ENCODE measurements at regions not wholly inside any gene's neighbourhood (a gene's known extent, or its start where the extent isn't known, plus 50 kb on each side); places are given as distances from the start of the nearest gene placed in this dataset.

DNA sequence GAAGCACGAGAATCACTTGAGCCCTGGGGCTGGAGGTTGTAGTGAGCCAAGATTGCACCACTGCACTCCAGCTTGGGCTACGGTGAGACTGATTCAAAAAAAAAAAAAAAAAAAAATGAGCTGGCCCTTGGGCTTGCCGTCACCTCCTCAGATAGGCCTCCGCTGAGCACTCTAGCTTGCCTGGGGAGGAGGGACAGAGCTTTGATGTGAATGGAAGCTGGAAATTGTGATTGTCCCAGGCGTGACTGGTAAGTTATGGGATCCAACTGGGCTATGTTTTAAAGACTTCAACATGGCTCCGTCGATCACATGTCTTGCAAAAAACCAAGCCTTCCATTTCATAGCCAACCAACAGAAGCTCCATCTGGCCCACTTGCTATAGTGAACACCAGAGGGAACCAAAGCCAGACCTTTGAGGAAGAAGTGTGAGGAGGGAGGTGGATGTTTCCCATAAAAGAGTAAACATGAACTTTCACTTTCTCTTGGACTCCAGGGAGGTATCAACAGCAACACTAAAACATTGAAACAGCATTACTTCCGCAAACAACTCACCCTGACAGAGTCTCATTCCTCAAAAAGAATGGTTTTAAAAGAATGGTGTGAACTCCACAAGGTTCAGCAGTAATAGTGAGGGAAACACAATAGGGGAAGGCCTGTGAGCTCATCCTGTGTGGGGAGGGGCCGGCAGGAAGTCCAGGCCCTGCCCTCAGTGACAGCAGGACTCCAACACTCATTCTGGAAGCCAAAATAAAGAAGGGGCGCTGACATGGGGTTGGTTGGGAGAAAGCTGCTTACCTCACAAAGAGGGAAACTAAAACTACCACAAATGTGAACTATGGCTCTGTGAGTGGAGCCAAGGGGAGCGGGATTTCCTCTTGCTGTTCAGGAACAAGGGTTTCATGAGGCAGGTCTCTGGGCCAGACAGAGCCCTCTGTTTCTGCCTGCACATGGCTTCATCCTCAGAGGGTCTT, 59.2 kb upstream of the IL12A start:
- DNase-seq (ENCODE audit: low read depth) = no peak

DNA sequence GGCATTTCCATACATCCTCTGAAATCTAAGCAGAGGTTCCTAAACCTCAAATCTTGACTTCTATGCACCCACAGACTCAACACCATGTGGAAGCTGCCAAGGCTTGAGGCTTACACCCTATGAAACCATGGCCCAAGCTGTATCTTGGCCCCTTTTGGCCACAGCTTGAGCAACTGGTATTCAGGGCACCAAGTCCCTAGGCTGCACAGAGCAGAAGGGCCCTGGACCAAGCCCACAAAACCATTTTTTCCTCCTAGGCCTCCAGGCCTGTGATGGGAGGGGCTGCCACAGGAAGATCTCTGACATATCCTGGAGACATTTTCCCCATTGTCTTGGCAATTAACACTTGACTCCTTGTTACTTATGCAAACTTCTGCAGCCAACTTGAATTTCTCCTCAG, 54.4 kb upstream of the IL12A start:
- no peak for DNase-seq (ENCODE audit: low read depth)

DNA sequence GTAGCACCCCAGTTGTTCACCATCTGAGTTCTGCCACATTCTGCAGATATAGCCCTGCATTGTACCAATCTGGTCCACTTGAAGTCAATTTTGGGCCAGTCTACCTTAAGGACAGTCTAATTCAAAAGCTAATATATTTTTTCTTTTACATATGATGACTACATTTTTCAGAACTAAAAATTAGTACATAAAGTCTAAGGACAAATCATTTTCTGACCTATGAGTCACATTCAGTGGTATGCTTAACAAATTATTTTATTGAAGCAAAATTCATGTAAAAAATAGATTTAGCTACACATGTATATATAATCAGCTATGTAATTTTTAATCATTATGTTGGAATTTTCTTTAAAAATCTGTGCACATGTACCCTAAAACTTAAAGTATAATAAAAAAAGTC, 52.1 kb upstream of the IL12A start:
- no peak for DNase-seq (ENCODE audit: low read depth)

GRCh38 chr3:159937561-159938166, 51.0 kb upstream of the IL12A start:
- no peak for DNase-seq (ENCODE audit: low read depth)

DNA sequence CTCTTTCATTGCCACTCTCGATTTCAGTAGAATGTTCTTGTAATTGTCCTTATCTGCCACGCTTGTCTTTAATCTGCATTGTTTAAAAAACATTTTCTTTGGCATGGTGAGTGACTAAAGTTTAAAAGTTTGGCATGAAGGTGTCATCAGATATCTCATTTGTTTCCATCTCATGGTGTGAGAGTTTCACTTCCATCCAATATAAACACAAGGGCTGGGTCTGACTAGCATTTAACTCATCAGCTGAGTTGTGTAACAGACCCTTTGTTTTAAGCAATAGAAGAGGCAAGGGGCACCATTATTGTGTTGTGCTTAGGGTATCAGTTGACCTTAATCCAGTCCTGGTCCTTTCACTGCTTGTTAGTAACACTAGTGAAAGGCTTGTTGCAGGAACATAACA, 49.9 kb upstream of the IL12A start:
- no peak for DNase-seq (ENCODE audit: low read depth)
